Lower leg skin (tissue), 4 donors: ENCODE measurements at regions not wholly inside any gene's neighbourhood (a gene's known extent, or its start where the extent isn't known, plus 50 kb on each side); places are given as distances from the start of the nearest gene placed in this dataset.
A peak's percentile ranks its signal among the peaks of the same experiment; 100 is the strongest.

Experiments
- DNase-seq, 2 donors: peaks; one replicate each; pipeline ENCODE4 v3.0.0-alpha.2; 2019; ENCODE audit warnings: low spot score in 2 of 2
- H3K4me3 ChIP-seq: fragments of 200-600 bp; sonication (generic); 2 replicates; pipeline ENCODE4 v1.5.1; 2017; ENCODE audit warnings: mild to moderate bottlenecking, low read depth; ENCODE audit not compliant: poor library complexity, severe bottlenecking
- POLR2A ChIP-seq, 2 donors: fragments of 450-650 bp; IDR thresholded peaks; one replicate each; pipeline ENCODE4 v1.6.1; 2016 to 2017; ENCODE audit warnings: antibody characterized with exemption in 2 of 2, mild to moderate bottlenecking in 1 of 2, moderate library complexity in 1 of 2
- WGBS, 2 donors: methylation state at CpG; one replicate each; pipeline ENCODE4 v1.1.5; 2018; 5-methylcytosine and 5-hydroxymethylcytosine counted together
- intact Hi-C: fragments of 100-400 bp; cut with DNase I; formaldehyde crosslinking; loops from one replicate; pipeline ENCODE4 v1.15.0; 2023; ENCODE audit warnings: low total_unique reads
- TF ChIP-seq, protein P1 (sequence below), 3 donors: fragments of 450-650 bp; IDR thresholded peaks; one replicate each; pipeline ENCODE4 v1.5.1; 2016; ENCODE audit warnings: antibody characterized with exemption in 3 of 3, mild to moderate bottlenecking in 3 of 3, moderate library complexity in 2 of 3

DNA sequence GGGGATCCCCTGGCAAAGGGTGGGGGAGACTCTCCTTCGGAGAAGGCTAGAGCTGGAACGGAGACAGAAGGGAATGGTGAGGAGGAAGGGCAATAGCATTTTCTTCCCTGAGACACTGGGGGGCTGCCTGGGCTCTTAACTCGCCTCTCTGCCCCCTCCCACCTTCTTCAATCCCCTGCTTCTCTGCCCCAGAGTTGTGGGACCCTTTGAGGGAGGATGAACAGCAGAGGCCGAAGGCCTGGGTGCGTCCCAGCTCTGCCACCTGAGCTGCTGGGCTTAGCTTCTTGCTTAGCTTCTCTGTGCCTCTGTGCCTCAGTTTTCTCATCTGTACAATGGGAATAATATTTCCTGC, 72.4 kb downstream of the RTL6 start:
- intact Hi-C loops = no loop called here
- TF ChIP-seq POLR2A (IDR thresholded peaks at IDR 0.05) = no peak
- TF ChIP-seq, protein P1, sequence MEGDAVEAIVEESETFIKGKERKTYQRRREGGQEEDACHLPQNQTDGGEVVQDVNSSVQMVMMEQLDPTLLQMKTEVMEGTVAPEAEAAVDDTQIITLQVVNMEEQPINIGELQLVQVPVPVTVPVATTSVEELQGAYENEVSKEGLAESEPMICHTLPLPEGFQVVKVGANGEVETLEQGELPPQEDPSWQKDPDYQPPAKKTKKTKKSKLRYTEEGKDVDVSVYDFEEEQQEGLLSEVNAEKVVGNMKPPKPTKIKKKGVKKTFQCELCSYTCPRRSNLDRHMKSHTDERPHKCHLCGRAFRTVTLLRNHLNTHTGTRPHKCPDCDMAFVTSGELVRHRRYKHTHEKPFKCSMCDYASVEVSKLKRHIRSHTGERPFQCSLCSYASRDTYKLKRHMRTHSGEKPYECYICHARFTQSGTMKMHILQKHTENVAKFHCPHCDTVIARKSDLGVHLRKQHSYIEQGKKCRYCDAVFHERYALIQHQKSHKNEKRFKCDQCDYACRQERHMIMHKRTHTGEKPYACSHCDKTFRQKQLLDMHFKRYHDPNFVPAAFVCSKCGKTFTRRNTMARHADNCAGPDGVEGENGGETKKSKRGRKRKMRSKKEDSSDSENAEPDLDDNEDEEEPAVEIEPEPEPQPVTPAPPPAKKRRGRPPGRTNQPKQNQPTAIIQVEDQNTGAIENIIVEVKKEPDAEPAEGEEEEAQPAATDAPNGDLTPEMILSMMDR (IDR thresholded peaks at IDR 0.05) = no peak
- DNase-seq = no peak
- 74 to 79% methylated on average over 5 of the region's 5 CpGs for WGBS, 2 donors
- no peak overlapping the region for H3K4me3 ChIP-seq

DNA sequence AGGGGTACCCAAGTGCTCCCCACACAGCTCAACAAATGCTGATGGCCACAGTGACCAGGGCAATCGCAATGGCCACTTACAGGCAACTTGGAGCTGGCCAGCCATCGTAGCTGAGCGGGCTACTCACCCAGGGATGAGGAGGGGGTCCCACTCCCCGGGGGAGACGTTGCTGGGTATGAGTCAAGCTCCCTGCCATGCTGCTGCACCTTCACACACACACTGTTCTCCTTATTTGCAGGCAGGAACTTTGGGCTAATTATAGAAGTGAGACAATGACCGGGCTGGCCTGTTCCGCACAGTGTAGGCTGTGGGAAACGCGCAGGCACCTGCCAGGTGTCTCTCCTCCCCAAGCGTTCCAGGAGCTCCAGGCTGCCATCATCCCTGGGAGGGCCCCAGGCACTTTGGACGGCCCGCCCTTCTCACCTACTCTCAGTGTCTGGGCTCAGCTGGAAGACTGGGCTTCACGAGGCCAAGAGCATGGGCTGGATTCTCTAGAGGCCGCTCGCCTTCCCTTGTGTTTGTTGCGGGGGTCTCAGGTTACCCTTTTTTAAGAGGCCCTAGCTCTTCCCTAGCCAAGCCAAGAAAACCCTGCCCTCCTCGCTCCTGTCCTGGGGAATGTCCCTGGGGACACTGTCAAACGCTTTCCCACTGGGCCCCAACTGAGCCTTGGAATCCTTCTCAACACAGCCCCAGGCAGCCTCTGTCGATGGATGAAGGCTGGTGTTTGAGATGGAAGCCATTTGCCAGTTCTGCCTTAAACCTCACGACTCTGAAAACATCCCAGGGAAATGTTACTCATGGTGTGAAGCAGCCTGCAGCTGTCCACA, 73.0 kb downstream of the RTL6 start:
- TF ChIP-seq POLR2A (IDR thresholded peaks at IDR 0.05) = no peak
- TF ChIP-seq, protein P1 (IDR thresholded peaks at IDR 0.05) = no peak
- WGBS, 2 donors = 61 to 66% methylated on average over 20 of the region's 20 CpGs
- no peak overlapping the region for H3K4me3 ChIP-seq
- peak in 1 of 2 donors; percentile 68 for DNase-seq
- intact Hi-C loops = no loop called here

DNA sequence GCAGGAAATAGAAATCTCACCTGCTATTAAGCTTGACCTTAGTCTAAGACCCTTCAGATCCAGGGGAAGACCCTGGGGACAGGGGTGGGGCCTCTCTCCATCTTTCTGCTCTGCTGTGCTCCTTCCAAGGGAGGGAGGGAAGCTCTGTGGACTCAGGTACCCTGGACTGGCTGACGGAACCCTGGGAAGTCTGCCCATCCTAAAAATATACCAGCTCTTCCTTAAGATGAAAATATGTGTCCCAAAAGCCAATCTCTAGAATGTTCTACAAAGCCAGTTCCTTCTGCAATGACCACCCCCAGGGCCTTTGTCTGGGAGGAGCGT, 73.7 kb downstream of the RTL6 start:
- TF ChIP-seq POLR2A (IDR thresholded peaks at IDR 0.05) = no peak
- TF ChIP-seq, protein P1 (IDR thresholded peaks at IDR 0.05) = no peak
- WGBS, 2 donors = 49 to 58% methylated on average over 2 of the region's 2 CpGs
- H3K4me3 ChIP-seq = no peak overlapping the region
- intact Hi-C loops = no loop called here
- no peak for DNase-seq

DNA sequence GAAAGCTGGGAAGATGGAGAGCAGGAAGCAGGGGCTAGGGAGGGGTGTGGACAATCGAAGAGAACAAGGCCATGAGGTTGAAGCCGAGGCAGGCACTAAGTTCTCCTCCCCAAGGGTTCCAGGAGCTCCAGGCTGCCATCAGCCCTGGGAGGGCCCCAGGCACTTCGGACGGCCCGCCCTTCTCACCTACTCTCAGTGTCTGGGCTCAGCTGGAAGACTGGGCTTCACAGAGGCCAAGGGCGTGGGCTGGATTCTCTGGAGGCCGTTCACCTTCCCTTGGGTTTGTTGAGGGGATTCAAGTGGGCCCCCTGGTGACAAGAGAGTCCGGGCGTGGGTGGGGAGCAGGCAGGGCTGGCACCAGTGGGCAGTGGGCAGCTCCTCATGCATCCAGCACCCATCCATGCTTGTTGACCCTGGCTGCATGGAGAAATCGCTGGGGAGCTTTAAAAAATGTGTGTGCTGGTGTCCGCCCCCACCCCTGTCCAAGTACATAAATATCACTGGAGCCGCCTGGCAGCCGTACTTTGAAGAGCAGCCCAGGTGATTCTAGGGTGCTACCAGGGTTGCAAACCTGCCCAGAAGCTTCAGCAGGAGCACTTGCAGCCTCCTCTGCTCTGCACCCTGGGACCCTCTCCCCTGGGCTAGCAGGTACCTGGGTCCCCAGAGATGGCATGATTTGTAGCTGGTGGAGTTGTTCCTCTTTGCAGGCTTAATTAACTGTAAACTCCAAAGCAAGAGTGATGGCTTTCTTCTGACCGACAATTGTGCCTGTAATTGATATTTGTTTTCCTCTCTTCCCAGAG, 74.3 kb downstream of the RTL6 start:
- intact Hi-C loops = no loop called here
- H3K4me3 ChIP-seq = no peak overlapping the region
- WGBS, 2 donors = 80% methylated on average over 14 of the region's 14 CpGs
- peak in 1 of 2 donors; percentile 72 for DNase-seq
- TF ChIP-seq POLR2A (IDR thresholded peaks at IDR 0.05) = no peak
- TF ChIP-seq, protein P1 (IDR thresholded peaks at IDR 0.05) = no peak

DNA sequence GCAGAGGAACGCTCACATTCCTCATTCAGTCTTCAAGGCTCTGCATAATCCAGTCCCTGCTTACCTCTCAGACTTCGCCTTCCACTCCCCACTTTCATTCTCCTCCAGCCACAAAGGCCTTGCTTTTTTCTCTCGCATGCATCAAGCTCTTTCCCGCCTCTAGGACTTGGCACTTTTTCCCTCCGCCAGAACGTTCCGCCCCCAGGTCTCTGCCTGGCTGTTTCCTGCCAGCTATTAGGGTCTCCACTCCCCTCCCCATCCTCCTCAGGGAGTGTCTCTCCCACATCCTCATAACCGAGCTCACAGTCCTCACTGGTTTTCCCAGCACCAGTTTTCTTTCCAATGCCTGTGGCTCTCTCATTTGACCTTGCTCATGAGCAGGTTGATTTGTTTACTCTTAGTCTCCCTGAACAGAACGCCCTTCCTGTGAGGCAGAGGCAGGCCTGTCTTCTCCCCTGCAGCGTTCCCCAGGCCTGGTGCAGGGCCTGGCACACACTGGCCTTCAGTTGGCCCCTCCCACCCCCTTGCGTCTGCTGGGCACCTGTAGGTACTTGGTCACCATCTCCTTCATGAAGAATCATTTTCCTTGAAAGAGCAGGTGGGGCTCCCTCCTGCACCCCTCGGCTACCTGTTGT, 75.2 kb downstream of the RTL6 start:
- intact Hi-C loops = no loop called here
- WGBS, 2 donors = 51 to 61% methylated on average over 12 of the region's 12 CpGs
- DNase-seq = peak in 1 of 2 donors; percentile 57
- no peak overlapping the region for H3K4me3 ChIP-seq
- no peak for TF ChIP-seq POLR2A (IDR thresholded peaks at IDR 0.05)
- TF ChIP-seq, protein P1 (IDR thresholded peaks at IDR 0.05) = no peak
